DOHH2 (cell line): ENCODE measurements at regions not wholly inside any gene's neighbourhood (a gene's known extent, or its start where the extent isn't known, plus 50 kb on each side); places are given as distances from the start of the nearest gene placed in this dataset.

Source experiments
- CTCF ChIP-seq: fragments of 200-600 bp; sonication (generic); IDR thresholded peaks from one replicate; pipeline ENCODE4 v1.5.1; 2014; ENCODE audit warnings: antibody characterized with exemption, mild to moderate bottlenecking, low read depth, low read length; ENCODE audit not compliant: poor library complexity, severe bottlenecking
- EZH2phosphoT487 ChIP-seq: fragments of 200-600 bp; sonication (generic); IDR thresholded peaks from 2 replicates; pipeline ENCODE4 v1.6.1; 2017; ENCODE audit warnings: borderline replicate concordance, mild to moderate bottlenecking, antibody characterized with exemption, low read length, moderate library complexity, mixed read lengths

GRCh38 chr16:87127061-87127765 is 190.0 kb downstream of the C16orf95 start:
- TF ChIP-seq CTCF (no peak), EZH2phosphoT487 (no peak)
